H1 (cell line): ENCODE measurements at regions not wholly inside any gene's neighbourhood (a gene's known extent, or its start where the extent isn't known, plus 50 kb on each side); places are given as distances from the start of the nearest gene placed in this dataset.

Experiments used
- CEBPB ChIP-seq: IDR thresholded peaks from 2 replicates; pipeline ENCODE4 v1.6.1; 2012; ENCODE audit warnings: low read depth, low read length
- EP300 ChIP-seq, 2 experiments: IDR thresholded peaks; 1 replicate in 1 of 2; 2 replicates in 1 of 2; pipeline ENCODE4 v1.6.1; 2011 to 2012; ENCODE audit warnings: low read depth in 2 of 2, low read length in 2 of 2, mild to moderate bottlenecking in 2 of 2, borderline replicate concordance in 1 of 2, inconsistent platforms in 1 of 2, moderate library complexity in 1 of 2
- KDM4A ChIP-seq: IDR thresholded peaks from one replicate; pipeline ENCODE4 v1.7.1; 2012; ENCODE audit warnings: low read depth, mild to moderate bottlenecking, moderate library complexity, low read length, inconsistent platforms; ENCODE audit not compliant: severe bottlenecking
- POLR2A ChIP-seq, 2 experiments: IDR thresholded peaks; 1 replicate in 1 of 2; 2 replicates in 1 of 2; pipeline ENCODE4 v1.6.1; 2011; ENCODE audit warnings: low read depth in 2 of 2, low read length in 2 of 2, mild to moderate bottlenecking in 2 of 2; ENCODE audit errors: control extremely low read depth in 1 of 2
- POLR2AphosphoS5 ChIP-seq: IDR thresholded peaks from 2 replicates; pipeline ENCODE4 v1.6.1; 2011; ENCODE audit warnings: low read depth, low read length
- TF ChIP-seq, protein P1 (sequence below), 3 experiments: IDR thresholded peaks; 1 replicate in 2 of 3; 2 replicates in 1 of 3; pipeline versions ENCODE4 v1.5.1 to v1.6.1; 2011; ENCODE audit warnings: low read length in 3 of 3, mild to moderate bottlenecking in 3 of 3, inconsistent platforms in 2 of 3, low read depth in 1 of 3, moderate library complexity in 1 of 3; ENCODE audit not compliant: insufficient read depth in 1 of 3; ENCODE audit errors: control extremely low read depth in 1 of 3

DNA sequence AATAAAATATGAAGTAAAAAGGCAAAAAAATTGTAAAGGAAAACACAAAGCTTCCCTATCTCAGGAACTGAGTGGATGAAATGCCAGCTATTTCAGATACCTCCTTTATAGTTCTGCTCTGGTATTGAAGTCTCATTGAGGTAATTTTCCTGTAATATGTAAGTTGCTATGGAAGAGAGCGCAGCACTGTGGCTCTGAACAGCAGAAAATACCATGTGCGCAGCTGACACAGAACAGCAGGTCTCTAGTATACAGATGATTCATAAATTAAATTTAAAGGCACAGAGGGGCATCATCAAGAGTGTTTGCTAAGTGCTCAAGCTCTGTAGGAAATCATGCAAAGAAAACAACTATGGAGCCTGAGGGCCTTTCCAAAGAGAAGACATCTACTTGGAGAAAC lies 315.3 kb upstream of the CDH7 start:
- TF ChIP-seq, protein P1, sequence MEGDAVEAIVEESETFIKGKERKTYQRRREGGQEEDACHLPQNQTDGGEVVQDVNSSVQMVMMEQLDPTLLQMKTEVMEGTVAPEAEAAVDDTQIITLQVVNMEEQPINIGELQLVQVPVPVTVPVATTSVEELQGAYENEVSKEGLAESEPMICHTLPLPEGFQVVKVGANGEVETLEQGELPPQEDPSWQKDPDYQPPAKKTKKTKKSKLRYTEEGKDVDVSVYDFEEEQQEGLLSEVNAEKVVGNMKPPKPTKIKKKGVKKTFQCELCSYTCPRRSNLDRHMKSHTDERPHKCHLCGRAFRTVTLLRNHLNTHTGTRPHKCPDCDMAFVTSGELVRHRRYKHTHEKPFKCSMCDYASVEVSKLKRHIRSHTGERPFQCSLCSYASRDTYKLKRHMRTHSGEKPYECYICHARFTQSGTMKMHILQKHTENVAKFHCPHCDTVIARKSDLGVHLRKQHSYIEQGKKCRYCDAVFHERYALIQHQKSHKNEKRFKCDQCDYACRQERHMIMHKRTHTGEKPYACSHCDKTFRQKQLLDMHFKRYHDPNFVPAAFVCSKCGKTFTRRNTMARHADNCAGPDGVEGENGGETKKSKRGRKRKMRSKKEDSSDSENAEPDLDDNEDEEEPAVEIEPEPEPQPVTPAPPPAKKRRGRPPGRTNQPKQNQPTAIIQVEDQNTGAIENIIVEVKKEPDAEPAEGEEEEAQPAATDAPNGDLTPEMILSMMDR (IDR thresholded peaks at IDR 0.05; ENCODE audit: control extremely low read depth in 1 of 3, insufficient read depth in 1 of 3, low read depth in 1 of 3, low read length in 3 of 3): no peak
- TF ChIP-seq POLR2A (IDR thresholded peaks at IDR 0.05; ENCODE audit: control extremely low read depth in 1 of 2, low read depth in 2 of 2, low read length in 2 of 2) (no peak), EP300 (IDR thresholded peaks at IDR 0.05; ENCODE audit: borderline replicate concordance in 1 of 2, low read depth in 2 of 2, low read length in 2 of 2) (no peak), KDM4A (no peak), CEBPB (no peak), POLR2AphosphoS5 (no peak)
